Peyer's patch (tissue), 4 donors: ENCODE measurements at regions not wholly inside any gene's neighbourhood (a gene's known extent, or its start where the extent isn't known, plus 50 kb on each side); places are given as distances from the start of the nearest gene placed in this dataset.

Experiments used
- DNase-seq, 3 donors: peaks; one replicate each; pipeline ENCODE4 v3.0.0-alpha.2; 2017 to 2019
- H3K27ac ChIP-seq, 4 donors: fragments of 200-600 bp; sonication (generic); one replicate each; pipeline ENCODE4 v1.5.1; 2016 to 2019
- H3K27me3 ChIP-seq, 2 donors: fragments of 200-600 bp; sonication (generic); one replicate each; pipeline ENCODE4 v1.5.1; 2019
- H3K36me3 ChIP-seq, 3 donors: fragments of 200-600 bp; sonication (generic); one replicate each; pipeline ENCODE4 v1.5.1; 2016 to 2019
- H3K4me1 ChIP-seq, 4 donors: fragments of 200-600 bp; sonication (generic); one replicate each; pipeline ENCODE4 v1.5.1; 2016 to 2019
- H3K4me3 ChIP-seq, 4 donors: fragments of 200-600 bp; sonication (generic); 1 replicate in 3 of 4; 2 replicates in 1 of 4; pipeline ENCODE4 v1.5.1; 2016 to 2019; ENCODE audit warnings: mild to moderate bottlenecking in 1 of 4
- H3K9me3 ChIP-seq, 4 donors: fragments of 200-600 bp; sonication (generic); one replicate each; pipeline ENCODE4 v1.5.1; 2016 to 2019; ENCODE audit warnings: mild to moderate bottlenecking in 1 of 4
- CTCF ChIP-seq, 6 experiments: fragments of 450-650 bp in 4 of 6; fragments of 200-600 bp in 2 of 6; sonication (generic) in 1 of 6; IDR thresholded peaks; one replicate each; pipeline ENCODE4 v1.5.1; 2017 to 2019; ENCODE audit warnings: antibody characterized with exemption in 6 of 6, mild to moderate bottlenecking in 3 of 6, moderate library complexity in 1 of 6
- POLR2A ChIP-seq, 2 donors: fragments of 450-650 bp; IDR thresholded peaks; one replicate each; pipeline ENCODE4 v1.5.1; 2017; ENCODE audit warnings: antibody characterized with exemption in 2 of 2, mild to moderate bottlenecking in 2 of 2, moderate library complexity in 2 of 2

GRCh38 chr3:177419904-177420601, 222.8 kb upstream of the TBL1XR1 start:
- H3K9me3 ChIP-seq = no peaks in the 10 kb centered on the region
- H3K4me3 ChIP-seq = no peak overlapping the region
- no peak overlapping the region for H3K27ac ChIP-seq
- no peaks in the 10 kb centered on the region for H3K36me3 ChIP-seq
- peaks cover 0 to 9% (median 0%) of the 10 kb centered on the region in 4 donors for H3K4me1 ChIP-seq
- DNase-seq = no peak
- TF ChIP-seq CTCF (IDR thresholded peaks at IDR 0.05) (no peak), POLR2A (IDR thresholded peaks at IDR 0.05) (no peak)
- no peaks in the 10 kb centered on the region for H3K27me3 ChIP-seq

- no peak overlapping the region for H3K4me3 ChIP-seq
- H3K27me3 ChIP-seq = no peaks in the 10 kb centered on the region
- H3K27ac ChIP-seq = no peak overlapping the region
- DNase-seq = no peak
- H3K9me3 ChIP-seq = no peaks in the 10 kb centered on the region
- TF ChIP-seq POLR2A (IDR thresholded peaks at IDR 0.05) (no peak), CTCF (IDR thresholded peaks at IDR 0.05) (no peak)
- H3K4me1 ChIP-seq = peaks cover 0 to 9% (median 0%) of the 10 kb centered on the region in 4 donors
- no peaks in the 10 kb centered on the region for H3K36me3 ChIP-seq
These were observed 223.6 kb upstream of the TBL1XR1 start for GRCh38 chr3:177420651-177421480.

GRCh38 chr3:177421481-177421785, 224.2 kb upstream of the TBL1XR1 start:
- Histone ChIP-seq H3K27me3 (no peaks in the 10 kb centered on the region), H3K9me3 (no peaks in the 10 kb centered on the region), H3K4me3 (no peak overlapping the region), H3K36me3 (no peaks in the 10 kb centered on the region), H3K27ac (no peak overlapping the region), H3K4me1 (peaks cover 0 to 9% (median 0%) of the 10 kb centered on the region in 4 donors)
- TF ChIP-seq POLR2A (IDR thresholded peaks at IDR 0.05) (no peak), CTCF (IDR thresholded peaks at IDR 0.05) (no peak)
- no peak for DNase-seq

- no peak overlapping the region for H3K27ac ChIP-seq
- no peak for DNase-seq
- no peaks in the 10 kb centered on the region for H3K36me3 ChIP-seq
- TF ChIP-seq CTCF (IDR thresholded peaks at IDR 0.05) = no peak
- no peak for TF ChIP-seq POLR2A (IDR thresholded peaks at IDR 0.05)
- H3K9me3 ChIP-seq = no peaks in the 10 kb centered on the region
- H3K4me3 ChIP-seq = no peak overlapping the region
- no peaks in the 10 kb centered on the region for H3K27me3 ChIP-seq
- peaks cover 0 to 9% (median 2%) of the 10 kb centered on the region in 4 donors for H3K4me1 ChIP-seq
These were observed 227.2 kb upstream of the TBL1XR1 start for GRCh38 chr3:177424521-177424920.

- Histone ChIP-seq H3K27ac (no peak overlapping the region), H3K36me3 (no peaks in the 10 kb centered on the region), H3K4me1 (peaks cover 0 to 9% (median 2%) of the 10 kb centered on the region in 4 donors), H3K27me3 (no peaks in the 10 kb centered on the region), H3K4me3 (no peak overlapping the region), H3K9me3 (no peaks in the 10 kb centered on the region)
- TF ChIP-seq POLR2A (IDR thresholded peaks at IDR 0.05) = no peak
- no peak for TF ChIP-seq CTCF (IDR thresholded peaks at IDR 0.05)
- no peak for DNase-seq
These were observed 227.8 kb upstream of the TBL1XR1 start for GRCh38 chr3:177425042-177425441.
